A673 (cell line): ENCODE measurements at regions not wholly inside any gene's neighbourhood (a gene's known extent, or its start where the extent isn't known, plus 50 kb on each side); places are given as distances from the start of the nearest gene placed in this dataset.

Experiments used
- BruUV-seq: library from RNA; stranded (reverse); fragments of 400-500 nt; replicated peaks from 2 replicates; lab custom pipeline; 2021; lab: Mats Ljungman, UMichigan
- CTCF ChIA-PET: fragments of 300-600 bp; sonication (Branson Sonifier 250); formaldehyde crosslinking; loops from one replicate; lab custom pipeline; 2022; ENCODE audit warnings: antibody characterized with exemption; lab: Charles Lee
- POLR2A ChIA-PET: fragments of 300-600 bp; sonication (Branson Sonifier 250); formaldehyde crosslinking; loops from one replicate; lab custom pipeline; 2022; ENCODE audit warnings: antibody characterized with exemption; ENCODE audit not compliant: low non-redundant PET; lab: Charles Lee
- DNase-seq: peaks from one replicate; pipeline ENCODE4 v3.0.0-alpha.2; 2015; ENCODE audit warnings: low spot score
- H3K27ac ChIP-seq: fragments of 200-600 bp; sonication (generic); 2 replicates; pipeline ENCODE4 v1.5.1; 2016; ENCODE audit warnings: mixed run types, low read depth, mild to moderate bottlenecking, mixed read lengths, antibody characterized with exemption, low read length; ENCODE audit not compliant: poor library complexity, severe bottlenecking
- H3K27me3 ChIP-seq: fragments of 200-600 bp; sonication (generic); replicated peaks from 2 replicates; pipeline ENCODE4 v1.6.1; 2017; ENCODE audit warnings: mixed run types, low read depth, mild to moderate bottlenecking, mixed read lengths, antibody characterized with exemption, low read length; ENCODE audit not compliant: insufficient read depth, poor library complexity
- H3K36me3 ChIP-seq: fragments of 200-600 bp; sonication (generic); 2 replicates; pipeline ENCODE4 v1.6.1; 2016; ENCODE audit warnings: mixed run types, mild to moderate bottlenecking, mixed read lengths, antibody characterized with exemption, low read length; ENCODE audit not compliant: insufficient read depth, poor library complexity, severe bottlenecking
- H3K4me1 ChIP-seq: fragments of 200-600 bp; sonication (generic); 2 replicates; pipeline ENCODE4 v1.6.1; 2017; ENCODE audit warnings: mixed run types, mild to moderate bottlenecking, mixed read lengths, antibody characterized with exemption, low read length; ENCODE audit not compliant: insufficient read depth, poor library complexity, severe bottlenecking
- H3K4me3 ChIP-seq: fragments of 200-600 bp; sonication (generic); 2 replicates; pipeline ENCODE4 v1.5.1; 2016; ENCODE audit warnings: low read depth, mixed run types, mild to moderate bottlenecking, mixed read lengths, low read length; ENCODE audit not compliant: poor library complexity, severe bottlenecking
- H3K9me3 ChIP-seq: fragments of 200-600 bp; sonication (generic); 2 replicates; pipeline ENCODE4 v1.6.1; 2016; ENCODE audit warnings: mixed run types, low read depth, mild to moderate bottlenecking, mixed read lengths, antibody characterized with exemption, low read length; ENCODE audit not compliant: poor library complexity, severe bottlenecking
- CTCF ChIP-seq: fragments of 300-800, 200-600 bp; sonication (generic); conservative IDR thresholded peaks from 2 replicates; pipeline ENCODE4 v1.5.1; 2017; ENCODE audit warnings: low read depth, mild to moderate bottlenecking, antibody characterized with exemption, low read length, moderate library complexity, mixed read lengths
- EZH2 ChIP-seq: fragments of 200-600 bp; sonication (generic); IDR thresholded peaks from 2 replicates; pipeline ENCODE4 v1.6.1; 2017; ENCODE audit warnings: borderline replicate concordance, low read depth, mild to moderate bottlenecking, mixed read lengths, antibody characterized with exemption, low read length; ENCODE audit not compliant: poor library complexity, severe bottlenecking
- intact Hi-C: fragments of 100-400 bp; cut with micrococcal nuclease; formaldehyde crosslinking; loops from one replicate; pipeline ENCODE4 v1.10.0; 2022; ENCODE audit not compliant: unreplicated experiment

- no peak for TF ChIP-seq EZH2
- H3K27ac ChIP-seq: no peak overlapping the region
- no peaks in the 10 kb centered on the region for H3K36me3 ChIP-seq
- intact Hi-C loops: loop anchor here (2.0 kb wide), 1 partner anchor 350 kb away; no protein-coding TSS in a partner anchor
- H3K27me3 ChIP-seq: no peaks in the 10 kb centered on the region
- no peaks in the 10 kb centered on the region for H3K4me1 ChIP-seq
- H3K4me3 ChIP-seq: no peak overlapping the region
- no peaks in the 10 kb centered on the region for H3K9me3 ChIP-seq
- CTCF ChIA-PET: interaction anchor here (1.2 to 1.5 kb wide), 3 partner anchors 44 to 441 kb away, joined by 3 to 8 read pairs (median 4); no protein-coding TSS in a partner anchor
- no TSS peak for BruUV-seq
- POLR2A ChIA-PET: no interaction called here
- DNase-seq: no peak
Observed at GRCh38 chr9:7403028-7403389, 396.6 kb downstream of the DMAC1 start.

GRCh38 chr9:7402334-7403027 is 397.1 kb downstream of the DMAC1 start:
- ChIA-PET CTCF (interaction anchor here (0.6 to 1.5 kb wide), 14 partner anchors 34 to 1576 kb away, joined by 3 to 9 read pairs (median 4); no protein-coding TSS in a partner anchor), POLR2A (no interaction called here)
- Histone ChIP-seq H3K27me3 (no peaks in the 10 kb centered on the region), H3K27ac (no peak overlapping the region), H3K4me3 (no peak overlapping the region), H3K36me3 (no peaks in the 10 kb centered on the region), H3K4me1 (no peaks in the 10 kb centered on the region), H3K9me3 (no peaks in the 10 kb centered on the region)
- no TSS peak for BruUV-seq
- peak; percentile 4 for DNase-seq
- TF ChIP-seq EZH2 (no peak), CTCF (no peak)
- intact Hi-C loops: loop anchor here (1.0 to 2.0 kb wide), 2 partner anchors 134 to 350 kb away; no protein-coding TSS in a partner anchor

DNA sequence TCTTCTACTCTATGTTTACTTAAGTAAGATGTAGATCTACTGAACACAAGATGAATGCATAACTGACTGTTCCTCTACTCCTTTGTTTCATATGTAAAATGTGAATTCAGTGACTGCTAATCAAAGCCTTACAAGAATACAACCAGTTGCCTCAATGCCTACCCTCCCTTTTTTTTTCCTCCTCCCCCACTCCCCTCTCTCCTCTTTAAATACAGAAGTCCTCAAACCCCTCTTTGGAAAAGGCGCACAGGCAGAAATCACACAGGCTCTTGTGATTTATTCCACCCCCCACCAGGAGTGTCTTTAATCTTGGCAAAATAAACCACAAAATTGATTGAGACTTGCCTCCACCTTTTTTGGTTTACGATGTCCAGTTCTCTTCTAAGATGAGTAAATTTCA is 398.5 kb downstream of the DMAC1 start:
- no peak for TF ChIP-seq EZH2
- no peak for TF ChIP-seq CTCF
- no peaks in the 10 kb centered on the region for H3K36me3 ChIP-seq
- no peak overlapping the region for H3K27ac ChIP-seq
- H3K4me1 ChIP-seq: no peaks in the 10 kb centered on the region
- H3K4me3 ChIP-seq: no peak overlapping the region
- CTCF ChIA-PET: interaction anchor here (0.6 kb wide), 1 partner anchor 108 kb away, joined by 4 read pairs; no protein-coding TSS in a partner anchor
- intact Hi-C loops: no loop called here
- BruUV-seq: no TSS peak
- DNase-seq: no peak
- H3K9me3 ChIP-seq: no peaks in the 10 kb centered on the region
- H3K27me3 ChIP-seq: no peaks in the 10 kb centered on the region
- POLR2A ChIA-PET: no interaction called here
